Upper lobe of left lung (tissue), 4 donors: ENCODE measurements at regions not wholly inside any gene's neighbourhood (a gene's known extent, or its start where the extent isn't known, plus 50 kb on each side); places are given as distances from the start of the nearest gene placed in this dataset.

Experiments
- CTCF ChIP-seq, 6 experiments: fragments of 450-650 bp in 4 of 6; fragments of 200-600 bp in 2 of 6; sonication (generic) in 2 of 6; IDR thresholded peaks; one replicate each; pipeline ENCODE4 v1.5.1; 2016 to 2019; ENCODE audit warnings: antibody characterized with exemption in 6 of 6
- POLR2A ChIP-seq, 4 donors: fragments of 450-650 bp; IDR thresholded peaks; one replicate each; pipeline ENCODE4 v1.5.1; 2016 to 2017; ENCODE audit warnings: antibody characterized with exemption in 4 of 4, mild to moderate bottlenecking in 2 of 4
- POLR2AphosphoS5 ChIP-seq, 2 donors: sonication (generic); formaldehyde crosslinking; IDR thresholded peaks; one replicate each; pipeline ENCODE4 v1.5.1; 2017; ENCODE audit warnings: antibody characterized with exemption in 2 of 2

DNA sequence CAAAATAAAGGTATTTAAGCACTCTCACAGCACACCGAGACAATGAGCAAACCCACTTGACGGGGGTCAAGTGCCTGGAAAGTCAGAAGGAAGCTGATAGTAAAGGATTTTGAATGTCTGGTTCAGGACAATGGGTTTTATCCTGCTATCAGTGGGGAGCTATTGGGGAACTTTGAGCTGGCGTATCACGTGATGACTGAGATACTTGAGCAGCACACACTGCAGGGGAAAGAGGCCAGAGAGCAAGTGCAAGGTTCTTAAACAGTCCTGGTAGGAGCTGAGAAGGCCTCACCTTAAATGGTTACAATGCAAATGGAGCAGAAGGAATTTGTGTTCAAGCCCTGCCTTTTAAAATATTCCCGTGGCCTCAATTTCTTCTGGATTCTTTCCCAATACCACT lies 225.3 kb downstream of the LACC1 start:
- TF ChIP-seq POLR2A (IDR thresholded peaks at IDR 0.05) (no peak), CTCF (IDR thresholded peaks at IDR 0.05) (no peak), POLR2AphosphoS5 (IDR thresholded peaks at IDR 0.05) (no peak)
